ENCODE measurements at regions not wholly inside any gene's neighbourhood (a gene's known extent, or its start where the extent isn't known, plus 50 kb on each side); places are given as distances from the start of the nearest gene placed in this dataset.

- no peak for TF ChIP-seq POLR2A (IDR thresholded peaks at IDR 0.05)
- TF ChIP-seq CTCF (IDR thresholded peaks at IDR 0.05): no peak
- no peak for TF ChIP-seq EP300 (IDR thresholded peaks at IDR 0.05)
These were observed 1090.4 kb upstream of the RAG2 start for GRCh38 chr11:37688456-37688855.

Measured in ovary (tissue), 3 donors.